ENCODE measurements at regions not wholly inside any gene's neighbourhood (a gene's known extent, or its start where the extent isn't known, plus 50 kb on each side); places are given as distances from the start of the nearest gene placed in this dataset.
A peak's percentile ranks its signal among the peaks of the same experiment; 100 is the strongest.

GRCh38 chr21:15140321-15141019 is 75.7 kb upstream of the NRIP1 start (continued):
- TF ChIP-seq ZNF703 (CRISPR knock-in tag; IDR thresholded peaks at IDR 0.05; ENCODE audit: borderline replicate concordance) = no peak
- no peak for TF ChIP-seq IRX3 (CRISPR knock-in tag; IDR thresholded peaks at IDR 0.05; ENCODE audit: borderline replicate concordance, low read depth)
- TF ChIP-seq ZMYM2 (CRISPR knock-in tag; IDR thresholded peaks at IDR 0.05) = peak; percentile 100
- TF ChIP-seq MTF2 (CRISPR knock-in tag; IDR thresholded peaks at IDR 0.05; ENCODE audit: borderline replicate concordance) = no peak
- TF ChIP-seq KDM2A (CRISPR knock-in tag; IDR thresholded peaks at IDR 0.05; ENCODE audit: borderline replicate concordance, low read depth) = peak; percentile 73
- no peak for TF ChIP-seq ZFYVE20 (CRISPR knock-in tag; IDR thresholded peaks at IDR 0.05; ENCODE audit: borderline replicate concordance, low read depth)
- no peak; the same call in 1 of the 2 replicates for TF ChIP-seq MED13 (CRISPR knock-in tag; IDR thresholded peaks at IDR 0.05)
- TF ChIP-seq ZNF782 (CRISPR knock-in tag; IDR thresholded peaks at IDR 0.05; ENCODE audit: borderline replicate concordance) = no peak
- no peak for TF ChIP-seq GMEB2 (CRISPR knock-in tag; IDR thresholded peaks at IDR 0.05; ENCODE audit: low read depth)
- TF ChIP-seq STAG1 (CRISPR knock-in tag; IDR thresholded peaks at IDR 0.05) = peak; percentile 56
- TF ChIP-seq ZNF577 (CRISPR knock-in tag; IDR thresholded peaks at IDR 0.05; ENCODE audit: borderline replicate concordance, low read depth) = no peak
- TF ChIP-seq ZNF83 (CRISPR knock-in tag; IDR thresholded peaks at IDR 0.05; ENCODE audit: borderline replicate concordance) = no peak
- no peak for TF ChIP-seq ZNF253 (CRISPR knock-in tag; IDR thresholded peaks at IDR 0.05; ENCODE audit: borderline replicate concordance)
- no peak for TF ChIP-seq SRSF4 (IDR thresholded peaks at IDR 0.05; ENCODE audit: low read depth, low read length, poor library complexity, severe bottlenecking)
- peak; percentile 84; the same call in 1 of the 2 replicates for TF ChIP-seq NR1H2 (CRISPR knock-in tag; IDR thresholded peaks at IDR 0.05; ENCODE audit: borderline replicate concordance, low read depth)
- no peak for TF ChIP-seq ZNF674 (CRISPR knock-in tag; IDR thresholded peaks at IDR 0.05; ENCODE audit: low read depth)
- TF ChIP-seq ZNF18 (CRISPR knock-in tag; IDR thresholded peaks at IDR 0.05; ENCODE audit: insufficient replicate concordance) = no peak
- TF ChIP-seq DBP (CRISPR knock-in tag; IDR thresholded peaks at IDR 0.05; ENCODE audit: not compliant biosample characterization) = no peak
- peak; percentile 78 for TF ChIP-seq ZSCAN31 (CRISPR knock-in tag; IDR thresholded peaks at IDR 0.05; ENCODE audit: low read depth)
- no peak for TF ChIP-seq ZNF101 (CRISPR knock-in tag; IDR thresholded peaks at IDR 0.05; ENCODE audit: borderline replicate concordance, low read depth)
- no peak for TF ChIP-seq E2F2 (CRISPR knock-in tag; IDR thresholded peaks at IDR 0.05; ENCODE audit: borderline replicate concordance)
- peak; percentile 94; the same call in 1 of the 2 replicates for TF ChIP-seq ZBTB20 (CRISPR knock-in tag; IDR thresholded peaks at IDR 0.05; ENCODE audit: borderline replicate concordance, low read depth)
- TF ChIP-seq ZSCAN20 (CRISPR knock-in tag; IDR thresholded peaks at IDR 0.05; ENCODE audit: borderline replicate concordance) = no peak
